GM21717 (cell line): ENCODE measurements at regions not wholly inside any gene's neighbourhood (a gene's known extent, or its start where the extent isn't known, plus 50 kb on each side); places are given as distances from the start of the nearest gene placed in this dataset.
"Not testable (repeated sequence)": the region's sequence is repeated elsewhere in the genome, so short reads cannot be mapped to it uniquely, and the experiment has no call there.

Source experiments
- ATAC-seq: cut with Tn5 transposase; IDR thresholded peaks from one replicate; pipeline ENCODE4 v1.9.1; 2021; ENCODE audit warnings: mild to moderate bottlenecking, moderate library complexity; ENCODE audit not compliant: unreplicated experiment

DNA sequence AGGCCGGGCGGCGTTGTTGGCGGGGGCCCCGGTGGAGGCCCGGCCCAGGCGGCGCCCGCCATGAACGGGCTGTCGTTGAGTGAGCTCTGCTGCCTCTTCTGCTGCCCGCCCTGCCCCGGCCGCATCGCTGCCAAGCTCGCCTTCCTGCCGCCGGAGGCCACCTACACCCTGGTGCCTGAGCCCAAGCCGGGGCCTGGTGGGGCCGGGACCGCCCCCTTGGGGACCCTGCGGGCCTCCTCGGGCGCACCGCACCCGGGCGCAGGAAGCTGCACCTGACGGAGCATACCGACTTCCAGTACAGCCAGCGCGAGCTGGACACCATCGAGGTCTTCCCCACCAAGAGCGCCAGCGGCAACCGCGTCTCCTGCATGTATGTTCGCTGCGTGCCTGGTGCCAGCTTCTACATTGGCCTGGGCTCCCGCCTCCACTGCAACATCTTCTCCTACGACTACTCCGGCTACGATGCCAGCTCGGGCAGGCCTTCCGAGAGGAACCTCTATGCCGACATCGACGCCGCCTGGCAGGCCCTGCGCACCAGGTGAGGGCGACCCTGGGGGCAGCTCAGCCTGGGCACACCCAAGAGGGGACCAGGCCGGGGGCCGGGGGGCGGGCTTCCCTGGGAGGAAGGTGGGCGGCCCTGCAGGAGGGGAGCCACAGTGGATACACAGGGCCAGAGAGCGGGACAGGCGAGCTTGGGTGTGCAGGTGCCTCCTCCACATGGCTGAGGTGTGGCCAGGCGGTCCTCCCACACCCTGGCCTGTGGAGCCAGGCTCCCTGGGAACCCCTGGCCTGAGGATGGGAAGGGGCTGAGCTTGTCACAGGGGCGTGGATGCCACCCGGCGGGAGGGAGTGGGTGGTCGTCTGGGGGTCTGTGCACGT is 201.6 kb downstream of the USP22 start:
- not testable (repeated sequence) for ATAC-seq

DNA sequence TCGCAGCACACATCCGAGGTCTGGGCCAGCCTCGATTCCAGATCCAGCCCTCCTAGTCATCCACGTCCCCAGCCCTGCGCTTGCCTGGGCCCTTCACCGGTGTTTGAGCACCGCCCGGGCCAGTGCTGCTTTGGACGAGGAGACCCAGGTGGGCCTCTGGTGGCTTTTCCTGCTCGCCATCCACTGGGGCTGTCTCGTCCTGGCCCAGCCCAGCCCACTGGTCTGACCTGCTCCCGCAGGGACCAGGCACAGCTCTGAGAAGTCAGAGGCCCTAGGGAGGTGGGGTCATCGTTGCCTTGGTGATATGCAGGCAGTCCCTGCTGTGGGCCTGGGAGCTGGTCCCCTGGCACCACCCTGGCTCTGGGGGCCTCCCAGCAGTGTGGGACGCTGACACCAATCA is 200.8 kb downstream of the USP22 start:
- ATAC-seq, result not testable (repeated sequence)

DNA sequence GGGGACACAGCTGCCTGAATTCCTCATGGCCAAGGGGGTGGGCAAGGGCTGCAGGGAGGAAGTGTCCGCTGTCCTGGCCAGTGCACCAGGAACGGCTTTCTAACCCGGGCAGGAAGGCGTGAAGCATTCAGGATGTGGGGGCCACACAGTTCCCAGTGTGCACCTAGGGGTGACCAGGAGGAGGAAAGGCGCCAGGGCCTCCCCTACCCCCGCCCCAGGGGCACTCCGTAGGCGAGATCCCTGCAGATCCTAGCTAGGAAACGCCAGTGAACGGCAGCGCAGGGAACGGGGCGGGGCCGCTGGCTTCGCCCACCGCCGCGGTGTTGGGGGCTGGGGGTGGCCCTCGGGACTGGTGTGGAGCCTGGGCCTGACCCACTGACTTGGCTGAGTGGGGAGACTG is 199.6 kb downstream of the USP22 start:
- not testable (repeated sequence) for ATAC-seq

DNA sequence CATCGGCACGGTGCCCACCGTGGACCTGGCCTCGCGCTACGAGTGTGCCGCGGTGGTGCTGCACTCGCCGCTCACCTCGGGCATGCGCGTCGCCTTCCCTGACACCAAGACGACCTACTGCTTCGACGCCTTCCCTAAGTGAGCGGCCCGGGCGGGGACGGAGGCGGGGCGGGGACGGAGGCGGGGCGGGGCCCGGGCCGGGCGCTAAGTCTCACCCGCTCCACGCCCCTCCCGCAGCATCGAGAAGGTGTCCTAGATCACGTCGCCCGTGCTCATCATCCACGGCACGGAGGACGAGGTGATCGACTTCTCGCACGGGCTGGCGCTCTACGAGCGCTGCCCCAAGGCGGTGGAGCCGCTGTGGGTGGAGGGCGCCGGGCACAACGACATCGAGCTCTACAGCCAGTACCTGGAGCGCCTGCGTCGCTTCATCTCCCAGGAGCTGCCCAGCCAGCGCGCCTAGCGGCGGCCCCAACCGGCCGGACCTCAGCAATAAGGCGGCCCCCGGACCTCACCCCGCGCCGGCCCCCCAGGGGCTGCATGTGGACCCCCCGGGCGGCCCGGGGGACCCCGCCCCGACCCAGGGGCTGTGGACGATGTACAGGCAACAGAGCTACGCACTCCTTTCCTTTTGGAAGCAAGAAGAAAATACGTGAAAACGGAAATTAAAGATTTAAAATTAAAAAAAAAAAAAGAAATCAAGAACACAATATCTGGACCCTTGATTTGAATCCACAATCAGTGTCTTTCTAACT is 198.8 kb downstream of the USP22 start:
- ATAC-seq, result not testable (repeated sequence)

DNA sequence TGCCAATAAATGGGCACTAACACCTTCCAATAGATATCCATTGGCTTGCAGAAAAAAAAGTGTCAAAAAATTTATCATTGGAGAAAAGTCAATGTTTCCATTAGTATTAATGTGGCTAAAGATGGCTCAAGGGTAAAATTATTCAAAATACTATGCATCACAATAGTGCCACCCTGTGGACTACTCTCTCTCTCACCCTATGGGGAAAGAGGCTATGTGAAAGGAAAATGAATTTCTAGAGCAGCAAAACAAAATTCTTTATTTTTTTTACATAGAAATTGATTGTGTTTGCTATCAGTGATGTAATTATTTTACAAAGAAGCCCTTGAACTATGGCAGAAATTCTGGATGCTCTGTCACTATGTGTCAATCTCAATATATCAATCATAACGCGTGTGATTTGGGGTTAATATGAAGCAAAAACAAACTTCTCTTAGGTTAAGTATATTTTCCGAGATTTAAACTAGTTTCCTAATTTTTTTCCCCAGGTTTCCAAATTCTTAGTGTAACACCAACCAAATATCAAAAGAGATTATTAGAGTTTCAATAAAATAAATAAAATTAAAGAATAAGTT is 193.9 kb downstream of the USP22 start:
- not testable (repeated sequence) for ATAC-seq

DNA sequence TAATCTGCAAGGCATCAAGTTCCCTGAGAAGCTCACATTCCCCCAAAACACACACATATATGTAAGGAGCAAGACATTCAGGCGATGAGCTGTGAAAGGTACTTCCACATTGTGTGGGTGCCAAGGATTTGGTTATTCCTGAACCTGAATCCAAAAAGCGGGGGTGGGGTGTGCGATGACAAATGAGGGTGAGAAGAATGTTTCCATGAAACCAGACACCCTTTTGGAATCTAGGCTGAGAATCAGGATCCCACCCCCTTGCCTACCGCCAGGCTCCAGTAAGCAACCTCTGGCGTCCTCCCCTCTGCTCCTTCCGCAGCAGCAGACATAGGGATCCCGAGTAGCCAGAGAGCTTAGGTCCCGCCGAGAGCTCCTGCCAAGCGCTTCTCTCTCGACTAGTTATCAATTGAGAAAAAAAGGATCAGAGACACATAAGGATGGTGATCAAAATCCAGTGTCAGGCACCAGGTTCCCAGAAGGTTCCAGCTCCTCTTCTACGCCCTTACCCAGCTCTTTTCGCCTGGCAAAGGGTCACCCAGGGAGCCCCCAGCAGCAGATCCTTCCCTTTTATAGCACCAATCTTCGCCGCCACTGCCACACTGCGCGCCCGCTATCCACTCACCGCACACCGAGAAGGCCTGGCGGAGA is 191.1 kb downstream of the USP22 start:
- ATAC-seq, result not testable (repeated sequence)

DNA sequence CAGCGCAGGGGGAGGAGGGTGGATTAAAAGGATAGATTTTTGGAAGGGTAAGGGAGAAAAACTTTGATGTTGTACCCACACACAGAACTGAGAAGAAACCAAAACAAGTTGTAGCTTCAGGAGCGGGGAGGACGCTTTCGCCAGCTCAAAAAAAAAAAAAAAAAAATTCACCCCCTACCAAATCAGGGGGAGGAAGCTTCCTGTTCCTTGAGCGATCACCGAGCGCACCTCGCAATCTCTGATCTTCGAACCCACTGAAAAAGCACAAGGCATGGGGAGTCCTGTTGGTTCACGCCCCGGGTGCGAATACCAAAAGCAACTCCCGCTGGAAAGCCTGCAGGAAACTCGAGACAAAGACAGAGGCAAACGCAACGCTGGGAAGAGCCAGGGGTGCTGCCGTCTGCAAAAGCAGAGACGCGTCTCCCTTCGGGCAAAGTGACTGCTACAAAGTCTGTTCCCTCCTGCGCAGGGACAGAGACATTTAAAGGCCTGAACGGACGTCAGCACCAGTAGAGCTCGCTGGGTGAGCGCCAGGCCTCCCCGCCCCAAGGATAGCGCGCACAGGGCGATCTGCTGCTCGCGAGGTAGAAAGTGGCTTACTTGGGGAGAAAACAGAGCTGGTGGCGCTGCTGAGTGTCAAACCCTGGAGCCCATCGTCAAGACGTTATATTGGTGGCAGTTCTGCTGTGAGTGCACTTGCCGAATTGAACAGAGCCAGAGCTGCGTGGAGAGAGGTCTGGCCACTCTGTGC is 190.4 kb downstream of the USP22 start:
- ATAC-seq, result no peak

DNA sequence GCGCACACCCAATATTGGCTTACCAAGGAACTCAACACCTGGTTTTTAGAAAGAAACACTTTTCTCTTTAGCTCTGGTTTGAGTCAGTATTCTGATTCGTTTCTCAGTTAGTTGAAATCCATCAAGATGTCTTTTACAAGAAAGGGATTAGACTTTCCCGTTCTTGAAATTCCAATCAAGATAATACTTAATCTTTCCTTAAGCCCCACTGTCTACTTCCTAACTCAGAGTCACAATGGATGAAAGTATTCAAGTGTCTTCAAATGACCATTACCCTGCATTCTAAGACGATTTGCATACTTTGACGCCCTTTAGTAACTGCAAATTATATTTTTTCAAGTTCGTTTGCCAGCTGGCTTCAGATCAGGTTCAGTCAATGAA is 189.8 kb downstream of the USP22 start:
- ATAC-seq, result no peak

DNA sequence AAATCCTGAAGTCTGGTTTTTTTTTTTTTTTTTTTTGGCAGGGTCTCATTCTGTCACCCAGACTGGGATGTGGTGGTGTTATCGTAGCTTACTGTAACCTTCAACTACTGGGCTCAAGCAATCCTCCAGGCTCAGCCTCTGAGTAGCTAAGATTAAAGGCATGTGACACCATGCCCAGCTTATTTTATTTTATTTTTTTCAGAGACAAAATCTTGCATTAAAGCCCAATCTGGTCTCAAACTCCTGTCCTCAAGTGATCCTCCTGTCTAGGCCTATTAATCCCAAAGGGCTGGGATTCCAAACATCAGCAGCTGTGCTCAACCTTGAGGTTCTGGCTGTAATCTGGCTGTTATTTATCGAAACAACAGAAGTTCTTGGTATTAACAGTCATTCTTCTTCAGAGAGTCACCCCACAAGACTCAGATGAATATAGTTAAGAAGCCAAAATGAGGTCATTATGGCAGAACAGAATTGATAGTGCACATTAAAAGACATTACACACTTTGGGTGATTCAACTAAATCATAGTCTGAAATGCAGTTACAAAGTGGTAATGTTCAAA is 186.8 kb downstream of the USP22 start:
- not testable (repeated sequence) for ATAC-seq

DNA sequence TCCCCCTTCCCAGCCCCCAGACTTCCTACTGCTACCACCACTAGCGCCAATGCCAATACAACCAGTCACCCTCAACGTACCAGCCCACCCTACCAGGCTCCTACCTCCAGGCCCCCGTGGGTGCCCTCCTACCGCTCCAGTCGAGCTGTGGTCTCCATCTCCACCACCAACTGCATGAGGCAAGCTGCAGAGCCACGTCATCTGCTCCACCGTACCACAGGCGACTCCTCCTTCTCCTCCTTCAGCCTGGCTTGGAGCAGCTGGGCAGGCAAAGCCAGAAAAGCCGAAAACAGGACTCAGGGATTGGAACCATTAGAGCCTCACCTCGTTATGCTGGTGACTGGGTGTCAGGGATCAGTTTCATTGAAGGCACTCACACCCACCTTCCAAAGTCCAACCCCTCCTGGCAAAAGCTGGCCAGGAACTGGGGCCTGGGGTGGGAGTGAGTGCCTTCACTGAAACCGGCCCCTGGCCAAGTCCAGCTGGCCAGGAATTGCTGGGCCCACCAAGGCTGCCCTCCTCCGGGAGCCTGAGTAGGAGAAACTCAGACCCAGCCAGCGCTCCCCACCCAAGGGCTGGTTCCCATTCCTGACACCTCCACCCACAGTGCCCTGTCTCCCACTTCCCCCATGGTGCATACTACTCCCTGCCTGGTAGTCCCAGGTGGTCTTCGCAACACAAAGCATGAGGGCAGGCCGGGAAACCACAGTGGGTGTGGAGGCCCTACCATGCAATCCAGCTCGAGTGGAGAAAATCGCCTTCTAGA is 176.2 kb downstream of the USP22 start:
- ATAC-seq, result not testable (repeated sequence)

DNA sequence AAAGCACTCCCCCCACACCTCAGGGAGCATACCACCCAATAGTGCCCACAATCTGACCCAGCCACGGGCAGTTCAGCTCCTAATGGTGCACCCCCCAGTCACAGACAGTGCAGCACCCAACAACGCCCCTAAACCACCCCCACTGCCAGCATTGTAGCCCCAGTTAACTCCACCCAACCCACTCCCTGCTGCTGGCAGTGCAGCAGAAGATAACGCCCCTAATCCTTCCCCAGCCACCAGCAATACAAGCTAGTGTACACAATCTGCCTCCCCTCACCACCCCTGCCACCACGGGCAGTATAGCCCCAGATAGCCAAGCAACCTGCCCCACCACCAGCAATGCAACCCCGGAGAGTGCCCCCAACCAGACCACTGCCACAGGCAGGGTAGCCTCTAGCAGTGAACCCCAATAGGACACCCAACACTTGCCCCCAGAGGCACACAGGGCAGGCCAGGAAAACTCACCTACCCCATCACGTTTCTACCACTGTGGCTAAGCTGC is 175.3 kb downstream of the USP22 start:
- ATAC-seq, result not testable (repeated sequence)

DNA sequence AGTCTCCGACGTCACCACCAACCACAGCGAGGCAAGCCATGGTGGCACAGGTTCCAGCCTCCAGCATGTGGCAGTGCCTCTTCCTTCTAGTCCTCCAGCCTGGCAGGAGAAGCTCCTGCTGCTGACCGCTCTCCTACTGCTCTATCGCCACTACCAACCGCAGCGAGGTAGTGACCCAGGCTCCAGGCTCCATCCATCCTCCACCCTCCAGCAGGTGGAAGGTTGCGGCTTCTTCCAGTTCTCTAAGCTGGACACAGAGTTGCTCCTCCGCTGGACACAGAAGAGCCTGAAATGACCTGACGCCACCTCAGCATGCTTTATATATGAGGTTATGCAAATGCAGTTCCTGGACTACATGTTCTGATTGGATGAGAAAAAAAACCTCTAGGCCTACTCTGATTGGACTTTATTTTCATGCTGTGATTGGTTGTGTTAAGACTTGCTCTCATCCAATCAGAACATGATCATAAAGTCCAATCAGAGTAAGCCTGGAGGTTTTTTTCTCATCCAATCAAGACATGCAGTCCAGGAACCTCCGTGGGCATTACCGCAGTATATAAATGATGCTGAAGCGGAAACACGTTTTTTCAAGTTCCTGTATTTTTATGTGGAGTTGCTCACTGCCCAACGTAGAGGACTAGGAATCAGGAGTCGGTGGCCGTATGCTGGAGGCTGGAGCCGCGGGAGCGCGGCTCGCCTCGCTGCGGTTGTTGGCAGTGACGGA is 174.7 kb downstream of the USP22 start:
- ATAC-seq, result not testable (repeated sequence)

DNA sequence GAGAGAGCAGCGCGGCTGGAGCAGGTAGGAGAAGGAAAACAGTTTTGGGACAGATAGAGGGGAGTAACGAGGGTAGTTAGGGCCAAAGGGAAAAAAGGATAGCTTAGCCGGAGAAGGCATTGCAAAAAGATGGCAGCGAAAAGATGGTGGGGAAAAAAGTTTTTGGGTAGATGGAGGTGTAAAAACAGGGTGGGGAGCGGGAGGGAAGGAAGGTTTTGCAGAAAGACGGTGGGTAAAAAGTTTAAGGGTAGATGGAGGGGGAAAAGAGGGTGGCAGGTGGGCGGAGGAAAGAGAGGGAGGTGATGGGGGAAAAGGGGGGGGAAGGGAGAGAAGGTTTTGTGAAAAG is 174.2 kb downstream of the USP22 start:
- ATAC-seq, result not testable (repeated sequence)

DNA sequence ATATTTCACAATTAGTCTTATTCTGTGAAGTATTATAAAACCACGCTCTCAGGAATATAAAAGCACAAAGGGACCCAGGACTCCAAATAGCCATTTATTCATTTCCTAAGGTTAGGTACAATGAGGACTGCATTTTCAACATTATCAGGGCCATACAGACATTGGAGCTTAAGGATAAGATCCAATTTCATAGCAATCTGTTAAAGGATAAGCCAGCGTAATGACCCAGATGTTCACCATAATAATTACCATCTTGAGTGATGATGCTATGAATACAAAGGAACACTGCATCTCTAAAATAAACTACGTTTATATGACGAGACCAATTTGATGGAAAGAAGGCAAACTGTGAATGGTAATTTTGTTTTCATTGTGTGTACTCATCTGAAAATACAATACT is 169.6 kb downstream of the USP22 start:
- not testable (repeated sequence) for ATAC-seq

DNA sequence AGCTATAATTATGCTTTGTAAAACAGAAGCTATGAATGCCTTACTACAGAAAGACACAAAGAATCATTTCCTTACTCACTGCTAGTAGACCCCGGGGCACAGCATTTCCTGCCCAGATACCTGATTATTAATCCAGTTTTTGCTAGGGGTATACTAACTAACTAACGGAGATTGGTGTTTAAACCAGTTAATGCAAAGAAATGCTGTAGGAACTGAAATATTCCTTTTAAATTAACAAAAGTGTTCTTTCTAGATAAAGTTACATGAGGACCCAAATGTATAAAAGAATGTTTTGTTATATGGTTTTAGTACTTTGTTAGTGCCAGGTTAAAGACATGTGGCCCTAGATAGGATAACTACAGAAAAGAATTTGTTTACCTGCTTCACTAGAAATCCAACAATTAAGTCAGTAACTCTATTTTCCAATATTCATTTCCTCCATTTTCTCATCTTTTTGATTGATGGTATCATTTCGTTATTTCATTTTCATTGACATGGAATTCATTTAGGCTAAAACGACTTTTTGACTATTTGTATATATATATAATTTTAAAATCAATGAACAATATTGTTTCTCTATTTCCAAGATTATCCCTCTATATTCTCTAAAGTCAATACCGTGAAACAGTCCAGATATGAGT is 169.0 kb downstream of the USP22 start:
- ATAC-seq, result not testable (repeated sequence)

DNA sequence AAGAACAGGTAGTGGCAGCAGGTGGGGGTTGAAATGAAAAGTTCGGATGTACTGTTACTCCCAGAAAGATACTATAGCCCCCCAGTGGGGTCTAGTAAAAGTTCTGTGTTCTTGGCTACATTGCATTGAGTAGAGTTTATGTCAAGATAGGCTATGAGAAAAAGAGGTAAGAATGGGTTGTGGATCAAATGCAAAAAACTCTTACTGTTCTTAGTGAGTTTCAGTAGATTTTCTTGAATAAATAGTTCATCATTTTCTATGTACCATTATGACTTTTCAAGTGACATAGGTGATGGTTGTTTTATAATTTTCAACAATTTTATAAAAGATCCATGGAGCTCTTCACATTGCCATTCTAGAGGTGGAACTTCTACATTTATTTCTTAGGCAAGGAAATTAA is 165.4 kb downstream of the USP22 start:
- not testable (repeated sequence) for ATAC-seq

DNA sequence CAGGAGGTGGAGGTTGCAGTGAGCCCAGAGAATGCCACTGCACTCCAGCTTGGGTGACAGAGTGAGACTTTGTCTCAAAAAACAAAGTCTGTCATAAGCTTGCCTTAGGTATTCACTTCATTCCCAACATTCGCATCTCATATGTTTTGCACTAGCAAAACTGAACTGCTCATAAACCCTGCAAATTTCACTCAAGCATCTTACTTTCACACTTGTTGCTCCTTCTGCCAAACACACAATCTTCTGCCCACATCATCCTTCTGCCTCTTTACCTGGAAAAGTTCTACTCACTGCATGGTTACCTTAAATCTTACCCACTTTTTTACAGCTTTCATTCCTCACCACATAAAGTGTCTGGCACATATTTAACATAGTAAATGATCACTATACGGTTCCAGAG is 152.5 kb downstream of the USP22 start:
- ATAC-seq, result no peak

DNA sequence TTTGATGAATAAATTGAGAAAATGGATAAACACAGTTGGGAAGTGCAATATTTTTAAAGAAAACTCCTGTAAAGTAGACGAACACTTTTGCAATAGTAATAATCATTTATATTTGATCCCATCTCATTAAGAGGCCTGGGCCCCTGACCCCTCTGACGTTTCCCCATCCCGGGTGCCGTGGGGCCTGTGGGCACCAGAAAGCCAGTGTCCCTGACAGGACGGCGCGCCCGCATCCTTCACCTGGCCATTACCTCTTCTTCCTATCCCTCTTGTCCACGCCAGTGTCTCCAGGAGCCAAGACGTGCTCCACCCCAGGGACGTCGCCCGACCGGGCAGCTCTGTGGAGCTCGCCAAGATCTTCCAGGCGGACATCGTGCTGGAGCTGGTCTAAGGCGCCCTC is 147.4 kb downstream of the USP22 start:
- ATAC-seq, result not testable (repeated sequence)
